ENCODE measurements at regions not wholly inside any gene's neighbourhood (a gene's known extent, or its start where the extent isn't known, plus 50 kb on each side); places are given as distances from the start of the nearest gene placed in this dataset.
"Not testable (repeated sequence)": the region's sequence is repeated elsewhere in the genome, so short reads cannot be mapped to it uniquely, and the experiment has no call there.

- DNase-seq = no peak
Measured at GRCh38 chr21:33993286-33994231, 78.0 kb upstream of the ATP5PO start.

- DNase-seq = not testable (repeated sequence)
Measured at GRCh38 chr21:33992412-33992811, 76.8 kb upstream of the ATP5PO start.

GRCh38 chr21:33991133-33991532 lies 75.5 kb upstream of the ATP5PO start:
- no peak for DNase-seq

- no peak for DNase-seq
Measured at GRCh38 chr21:33989440-33989839, 73.8 kb upstream of the ATP5PO start.

GRCh38 chr21:33988237-33989017 lies 72.8 kb upstream of the ATP5PO start:
- peak; percentile 23 for DNase-seq

GRCh38 chr21:33987461-33987860 lies 71.9 kb upstream of the ATP5PO start:
- no peak for DNase-seq

GRCh38 chr21:33985117-33986050 lies 69.8 kb upstream of the ATP5PO start:
- no peak for DNase-seq

GRCh38 chr21:33984021-33984481 lies 68.4 kb upstream of the ATP5PO start:
- DNase-seq = no peak

GRCh38 chr21:33981391-33982101 lies 65.9 kb upstream of the ATP5PO start:
- no peak for DNase-seq

GRCh38 chr21:33980276-33980916 lies 64.8 kb upstream of the ATP5PO start:
- DNase-seq = no peak

- DNase-seq = no peak
Measured at GRCh38 chr21:33978585-33978984, 63.0 kb upstream of the ATP5PO start.

GRCh38 chr21:33977721-33978369 lies 62.2 kb upstream of the ATP5PO start:
- no peak for DNase-seq

GRCh38 chr21:33977017-33977720 lies 61.6 kb upstream of the ATP5PO start:
- no peak for DNase-seq

GRCh38 chr21:33976082-33977016 lies 60.7 kb upstream of the ATP5PO start:
- peak; percentile 67 for DNase-seq

- no peak for DNase-seq
Measured at GRCh38 chr21:33975548-33976081, 60.0 kb upstream of the ATP5PO start.

- no peak for DNase-seq
Measured at GRCh38 chr21:33974513-33975468, 59.2 kb upstream of the ATP5PO start.

GRCh38 chr21:33973268-33973667 lies 57.7 kb upstream of the ATP5PO start:
- DNase-seq = no peak

GRCh38 chr21:33972539-33972938 lies 56.9 kb upstream of the ATP5PO start:
- DNase-seq = no peak
